RPMI8226 (cell line): ENCODE measurements at regions not wholly inside any gene's neighbourhood (a gene's known extent, or its start where the extent isn't known, plus 50 kb on each side); places are given as distances from the start of the nearest gene placed in this dataset.

Source experiments
- DNase-seq: peaks from one replicate; pipeline ENCODE4 v3.0.0-alpha.2; 2015

- DNase-seq = no peak
Measured at GRCh38 chr18:67219821-67220220, 296.7 kb downstream of the DSEL start.

DNA sequence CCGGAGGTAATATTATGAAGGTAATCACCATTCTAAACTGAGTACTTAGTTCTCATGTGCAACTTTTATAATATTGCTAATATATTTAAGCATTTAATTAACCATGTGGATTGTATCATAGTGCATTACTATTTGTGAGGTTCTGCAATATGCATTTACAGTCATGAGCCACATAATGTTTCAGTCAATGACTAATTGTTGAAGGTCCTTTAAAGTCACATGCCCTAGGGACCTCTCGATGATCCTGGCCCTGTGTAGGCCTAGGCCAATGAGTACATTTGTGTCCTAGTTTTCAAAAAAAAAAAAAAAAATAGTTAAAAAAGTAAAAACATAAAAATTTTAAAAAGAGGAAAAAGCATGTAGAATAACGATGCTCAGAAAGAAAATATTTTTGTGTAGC, 298.0 kb downstream of the DSEL start:
- DNase-seq = no peak

GRCh38 chr18:67217551-67218166, 298.9 kb downstream of the DSEL start:
- DNase-seq = peak; percentile 64

DNA sequence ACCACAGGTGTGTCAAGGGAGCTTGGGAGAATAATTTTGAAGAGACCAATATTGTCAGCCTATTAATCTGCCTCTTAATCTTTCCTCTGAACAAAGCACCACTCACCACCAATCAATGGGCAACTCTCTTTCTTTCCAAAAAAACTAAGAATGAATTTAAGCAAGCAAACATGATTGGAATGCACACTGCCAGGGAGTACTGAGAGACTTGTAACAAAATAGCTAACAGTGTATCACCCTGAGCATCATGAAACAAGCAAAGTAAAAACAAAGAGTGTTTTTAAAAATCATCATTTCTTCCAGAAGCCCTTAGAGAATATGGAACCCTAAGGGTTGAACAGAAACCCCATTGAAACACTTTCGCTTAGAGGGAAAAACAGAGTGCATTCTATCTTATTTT, 299.7 kb downstream of the DSEL start:
- no peak for DNase-seq

DNA sequence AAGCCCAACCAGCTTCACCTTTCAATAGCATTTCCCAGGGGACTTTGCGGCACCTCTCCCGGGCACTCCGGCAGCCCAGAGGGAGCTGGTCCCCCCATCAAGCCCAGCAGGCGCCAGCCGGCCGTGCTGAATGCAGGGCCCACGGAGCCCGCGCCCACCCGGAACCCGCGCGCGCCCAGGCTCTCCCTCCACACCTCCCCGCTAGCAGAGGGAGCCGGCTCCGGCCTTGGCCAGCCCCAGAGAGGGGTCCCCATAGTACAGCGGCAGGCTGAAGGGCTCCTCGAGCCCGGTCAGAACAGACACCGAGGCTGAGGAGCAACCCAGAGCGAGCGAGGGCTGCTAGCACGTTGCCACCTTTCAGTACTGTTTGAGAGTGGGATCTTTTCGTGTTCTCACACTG, 300.8 kb downstream of the DSEL start:
- DNase-seq = no peak

DNA sequence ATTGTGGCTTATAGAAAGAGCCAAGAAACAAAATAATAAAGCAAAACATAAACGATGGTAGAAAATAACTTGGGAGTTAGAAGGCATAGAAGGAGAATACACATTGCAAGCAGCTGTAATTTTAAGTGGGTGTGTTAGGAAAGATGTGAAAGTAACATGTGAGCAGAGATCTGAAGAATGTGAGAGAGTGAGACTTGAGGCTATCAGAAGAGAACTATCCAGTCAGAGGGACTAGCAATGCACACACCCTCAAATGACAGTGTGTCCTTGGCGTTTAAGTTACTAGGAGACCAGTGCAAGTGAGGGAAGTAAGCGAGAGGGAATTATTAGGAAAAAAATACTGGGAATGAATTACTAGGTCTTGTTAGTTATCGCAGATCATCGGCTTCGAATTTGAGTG, 304.9 kb downstream of the DSEL start:
- DNase-seq = no peak

GRCh38 chr18:67200665-67201064, 315.9 kb downstream of the DSEL start:
- DNase-seq = no peak

- peak; percentile 66 for DNase-seq
Measured at GRCh38 chr18:67199993-67200617, 316.4 kb downstream of the DSEL start.

- DNase-seq = no peak
Measured at GRCh38 chr18:67194886-67195285, 321.6 kb downstream of the DSEL start.

GRCh38 chr18:67192535-67192934, 324.0 kb downstream of the DSEL start:
- DNase-seq = no peak

DNA sequence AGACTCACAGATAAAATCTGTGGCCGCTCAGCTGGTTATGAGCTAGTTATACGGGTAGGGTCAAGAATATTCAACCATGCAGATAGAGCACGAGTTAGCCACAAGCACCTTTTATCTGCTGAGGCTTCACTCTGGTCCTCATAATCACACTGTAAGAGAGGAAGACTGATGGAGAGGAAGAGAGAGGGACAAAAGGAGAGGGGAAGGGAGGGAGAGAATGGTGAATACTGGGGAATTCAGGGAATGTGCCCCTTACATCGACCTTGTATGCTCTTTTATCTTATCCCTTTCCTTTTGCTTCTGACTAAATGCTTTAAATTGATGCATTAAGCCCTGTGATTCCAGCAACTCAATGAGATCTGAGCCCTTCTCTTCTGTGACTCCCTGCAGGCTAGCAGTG, 333.1 kb downstream of the DSEL start:
- no peak for DNase-seq

- DNase-seq = no peak
Measured at GRCh38 chr18:67179726-67180125, 336.8 kb downstream of the DSEL start.

- DNase-seq = no peak
Measured at GRCh38 chr18:67159662-67160061, 356.9 kb downstream of the DSEL start.

DNA sequence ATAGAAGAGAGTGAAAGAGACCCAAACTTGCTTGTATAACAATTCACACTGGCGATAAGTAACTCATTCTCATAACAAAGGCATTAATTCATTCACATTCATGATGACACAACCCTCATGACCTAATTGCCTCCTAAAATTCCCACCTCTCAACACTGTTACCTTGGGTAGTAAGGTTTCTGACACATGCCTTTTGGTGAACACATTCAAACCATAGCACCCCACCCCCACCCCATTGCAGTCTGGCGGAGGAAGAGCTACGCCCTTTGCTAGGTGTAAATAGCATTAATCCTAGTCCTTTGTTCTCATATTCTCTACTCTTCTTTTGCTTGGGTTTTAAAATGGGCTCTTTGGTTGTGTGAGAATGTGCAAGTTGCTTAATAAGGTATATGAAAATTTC, 361.5 kb downstream of the DSEL start:
- DNase-seq = no peak

DNA sequence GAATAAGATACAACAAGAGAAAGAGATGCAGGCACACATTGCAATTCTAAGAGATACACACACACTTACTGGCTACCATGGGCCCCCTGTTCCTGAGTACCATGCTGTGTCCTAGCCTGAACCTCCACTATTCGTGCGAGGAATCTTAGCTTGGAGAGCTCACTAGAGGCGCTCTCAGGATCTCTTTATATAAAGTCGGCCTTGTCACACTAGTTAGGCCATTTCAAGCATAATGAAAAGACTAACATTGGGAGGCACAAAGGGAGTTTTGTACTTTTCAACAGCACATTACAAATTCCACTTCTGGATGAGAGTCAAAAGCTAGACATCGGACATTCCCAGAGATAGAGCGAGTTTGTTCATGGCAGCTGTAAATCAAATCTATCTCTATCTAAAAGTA, 365.2 kb downstream of the DSEL start:
- no peak for DNase-seq

GRCh38 chr18:67145586-67146292, 370.8 kb downstream of the DSEL start:
- DNase-seq = no peak

- DNase-seq = no peak
Measured at GRCh38 chr18:67144329-67144728, 372.2 kb downstream of the DSEL start.

GRCh38 chr18:67143028-67143427, 373.5 kb downstream of the DSEL start:
- no peak for DNase-seq

GRCh38 chr18:67142604-67143003, 373.9 kb downstream of the DSEL start:
- DNase-seq = peak; percentile 14

GRCh38 chr18:67140495-67140894, 376.0 kb downstream of the DSEL start:
- no peak for DNase-seq

GRCh38 chr18:67139899-67140298, 376.6 kb downstream of the DSEL start:
- no peak for DNase-seq

DNA sequence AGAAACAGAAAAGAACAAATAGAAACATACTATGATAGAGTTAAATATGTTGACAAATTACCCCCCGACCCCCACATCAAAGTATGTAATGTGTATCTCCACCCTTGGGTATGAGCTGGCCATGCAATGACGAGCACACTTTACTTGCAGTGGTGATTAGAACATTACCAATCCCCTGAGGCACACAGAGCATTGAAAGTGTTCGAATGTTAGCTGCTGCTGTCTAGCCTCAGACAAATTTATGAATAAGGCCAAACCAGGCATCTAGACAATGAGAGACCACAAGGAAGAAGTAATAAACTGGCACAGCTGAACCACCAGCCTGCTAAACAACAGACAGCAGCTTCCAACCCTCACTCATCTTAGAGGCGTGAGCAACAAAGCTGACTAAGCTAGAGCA, 380.5 kb downstream of the DSEL start:
- DNase-seq = no peak

GRCh38 chr18:67134911-67135310, 381.6 kb downstream of the DSEL start:
- no peak for DNase-seq

GRCh38 chr18:67133669-67134068, 382.9 kb downstream of the DSEL start:
- DNase-seq = no peak

GRCh38 chr18:67132919-67133318, 383.6 kb downstream of the DSEL start:
- no peak for DNase-seq
